ENCODE measurements at regions not wholly inside any gene's neighbourhood (a gene's known extent, or its start where the extent isn't known, plus 50 kb on each side); places are given as distances from the start of the nearest gene placed in this dataset.

DNA sequence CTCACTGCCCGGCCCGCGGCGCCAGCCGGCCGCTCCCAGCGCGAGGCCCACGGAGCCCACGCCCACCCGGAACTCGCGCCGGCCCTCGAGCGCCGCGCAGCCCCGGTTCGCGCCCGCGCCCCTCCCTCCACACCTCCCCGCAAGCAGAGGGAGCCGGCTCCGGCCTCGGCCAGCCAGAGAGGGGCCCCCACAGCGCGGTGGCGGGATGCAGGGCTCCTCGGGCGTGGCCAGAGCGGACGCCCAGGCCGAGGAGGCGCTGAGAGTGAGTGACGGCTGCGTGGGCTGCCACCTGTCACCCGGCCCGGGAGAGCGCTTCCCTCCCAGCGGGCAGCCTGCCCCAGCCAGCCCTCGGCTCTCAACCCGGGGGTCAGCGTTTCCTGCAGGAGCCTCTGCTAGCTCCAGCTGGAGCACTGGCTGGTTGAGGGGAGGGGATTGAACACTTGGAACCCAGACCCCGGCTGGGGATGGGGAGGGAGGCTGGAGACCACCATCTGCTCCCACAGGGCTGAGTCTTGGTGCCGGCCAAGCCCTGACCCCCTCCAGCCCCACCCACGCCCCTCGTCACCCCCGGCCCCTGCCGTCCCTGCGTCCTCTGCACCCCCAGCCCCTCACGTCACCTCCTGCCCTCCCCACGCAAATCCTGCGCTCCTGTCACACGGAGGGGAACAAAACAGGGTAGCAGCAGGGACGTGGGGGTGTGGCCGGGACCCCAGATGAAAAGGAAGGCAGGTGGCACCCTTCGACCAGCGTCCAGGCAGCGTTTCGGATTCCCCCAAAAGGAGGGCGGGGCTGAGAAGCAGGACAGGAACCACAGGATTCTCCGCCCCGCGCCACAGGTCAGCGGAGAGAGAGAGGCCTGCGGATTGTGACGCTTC lies 157.0 kb downstream of the BRD1 start:
- no peak for TF ChIP-seq KAT7 (CRISPR knock-in tag; IDR thresholded peaks at IDR 0.05; ENCODE audit: borderline replicate concordance)
- TF ChIP-seq, protein P1, sequence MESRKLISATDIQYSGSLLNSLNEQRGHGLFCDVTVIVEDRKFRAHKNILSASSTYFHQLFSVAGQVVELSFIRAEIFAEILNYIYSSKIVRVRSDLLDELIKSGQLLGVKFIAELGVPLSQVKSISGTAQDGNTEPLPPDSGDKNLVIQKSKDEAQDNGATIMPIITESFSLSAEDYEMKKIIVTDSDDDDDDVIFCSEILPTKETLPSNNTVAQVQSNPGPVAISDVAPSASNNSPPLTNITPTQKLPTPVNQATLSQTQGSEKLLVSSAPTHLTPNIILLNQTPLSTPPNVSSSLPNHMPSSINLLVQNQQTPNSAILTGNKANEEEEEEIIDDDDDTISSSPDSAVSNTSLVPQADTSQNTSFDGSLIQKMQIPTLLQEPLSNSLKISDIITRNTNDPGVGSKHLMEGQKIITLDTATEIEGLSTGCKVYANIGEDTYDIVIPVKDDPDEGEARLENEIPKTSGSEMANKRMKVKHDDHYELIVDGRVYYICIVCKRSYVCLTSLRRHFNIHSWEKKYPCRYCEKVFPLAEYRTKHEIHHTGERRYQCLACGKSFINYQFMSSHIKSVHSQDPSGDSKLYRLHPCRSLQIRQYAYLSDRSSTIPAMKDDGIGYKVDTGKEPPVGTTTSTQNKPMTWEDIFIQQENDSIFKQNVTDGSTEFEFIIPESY (CRISPR knock-in tag; IDR thresholded peaks at IDR 0.05) = no peak
- TF ChIP-seq ZZZ3 (CRISPR knock-in tag; IDR thresholded peaks at IDR 0.05; ENCODE audit: borderline replicate concordance) = no peak
- TF ChIP-seq, protein P2, sequence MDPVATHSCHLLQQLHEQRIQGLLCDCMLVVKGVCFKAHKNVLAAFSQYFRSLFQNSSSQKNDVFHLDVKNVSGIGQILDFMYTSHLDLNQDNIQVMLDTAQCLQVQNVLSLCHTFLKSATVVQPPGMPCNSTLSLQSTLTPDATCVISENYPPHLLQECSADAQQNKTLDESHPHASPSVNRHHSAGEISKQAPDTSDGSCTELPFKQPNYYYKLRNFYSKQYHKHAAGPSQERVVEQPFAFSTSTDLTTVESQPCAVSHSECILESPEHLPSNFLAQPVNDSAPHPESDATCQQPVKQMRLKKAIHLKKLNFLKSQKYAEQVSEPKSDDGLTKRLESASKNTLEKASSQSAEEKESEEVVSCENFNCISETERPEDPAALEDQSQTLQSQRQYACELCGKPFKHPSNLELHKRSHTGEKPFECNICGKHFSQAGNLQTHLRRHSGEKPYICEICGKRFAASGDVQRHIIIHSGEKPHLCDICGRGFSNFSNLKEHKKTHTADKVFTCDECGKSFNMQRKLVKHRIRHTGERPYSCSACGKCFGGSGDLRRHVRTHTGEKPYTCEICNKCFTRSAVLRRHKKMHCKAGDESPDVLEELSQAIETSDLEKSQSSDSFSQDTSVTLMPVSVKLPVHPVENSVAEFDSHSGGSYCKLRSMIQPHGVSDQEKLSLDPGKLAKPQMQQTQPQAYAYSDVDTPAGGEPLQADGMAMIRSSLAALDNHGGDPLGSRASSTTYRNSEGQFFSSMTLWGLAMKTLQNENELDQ (CRISPR knock-in tag; IDR thresholded peaks at IDR 0.05; ENCODE audit: borderline replicate concordance) = no peak
- TF ChIP-seq SMC3 (IDR thresholded peaks at IDR 0.05; ENCODE audit: low read length) = no peak
- no peak for TF ChIP-seq ZNF317 (CRISPR knock-in tag; IDR thresholded peaks at IDR 0.05)
- TF ChIP-seq SMARCC2 (IDR thresholded peaks at IDR 0.05) = no peak
- TF ChIP-seq TCF12 (IDR thresholded peaks at IDR 0.05) = no peak
- no peak for TF ChIP-seq TCF12 (CRISPR knock-in tag; IDR thresholded peaks at IDR 0.05)

Measured in HepG2 (cell line).